Spleen (tissue), 7 donors: ENCODE measurements at regions not wholly inside any gene's neighbourhood (a gene's known extent, or its start where the extent isn't known, plus 50 kb on each side); places are given as distances from the start of the nearest gene placed in this dataset.

Experiments
- CTCF ChIP-seq, 11 experiments: fragments of 200-600 bp in 7 of 11; fragments of 450-650 bp in 4 of 11; sonication (generic) in 4 of 11; IDR thresholded peaks in 8 of 11; conservative IDR thresholded peaks in 3 of 11; 1 replicate in 7 of 11; 2 replicates in 4 of 11; pipeline versions ENCODE4 v1.4.0 to v1.8.0; 2016 to 2021; ENCODE audit warnings: antibody characterized with exemption in 11 of 11, inconsistent platforms in 4 of 11, mild to moderate bottlenecking in 1 of 11
- POLR2A ChIP-seq, 3 donors: fragments of 450-650 bp; IDR thresholded peaks; one replicate each; pipeline ENCODE4 v1.5.1; 2017; ENCODE audit warnings: antibody characterized with exemption in 3 of 3, mild to moderate bottlenecking in 1 of 3
- POLR2AphosphoS5 ChIP-seq, 3 donors: sonication (generic); formaldehyde crosslinking; IDR thresholded peaks; one replicate each; pipeline ENCODE4 v1.5.1; 2017; ENCODE audit warnings: antibody characterized with exemption in 3 of 3
- donor health status: DM: no; HTN: no; CAD: no; lungs with moderate emphysema.
- donor health status: DM: no; HTN: no; CAD: no.
- donor health status: DM: no; HTN: no; CAD: no.

- no peak for TF ChIP-seq CTCF (IDR thresholded peaks at IDR 0.05 in 8 of 11, conservative IDR thresholded peaks at IDR 0.05 in 3 of 11)
- no peak for TF ChIP-seq POLR2A (IDR thresholded peaks at IDR 0.05)
- no peak for TF ChIP-seq POLR2AphosphoS5 (IDR thresholded peaks at IDR 0.05)
Observed at GRCh38 chr16:64892835-64893785, 228.8 kb downstream of the CDH11 start.
